A549 (cell line): ENCODE measurements at regions not wholly inside any gene's neighbourhood (a gene's known extent, or its start where the extent isn't known, plus 50 kb on each side); places are given as distances from the start of the nearest gene placed in this dataset.
"Not testable (repeated sequence)": the region's sequence is repeated elsewhere in the genome, so short reads cannot be mapped to it uniquely, and the experiment has no call there.

Experiments
- ATAC-seq, 2 experiments: fragments of 200-7000 bp in 1 of 2; fragments of >200 bp in 1 of 2; cut with Nextera tagmentation in 1 of 2; cut with Tn5 transposase in 1 of 2; 3 replicates each; pipeline versions ENCODE4 v1.8.0 to v1.9.1; 2018 to 2020; ENCODE audit warnings: mild to moderate bottlenecking in 1 of 2, moderate library complexity in 1 of 2
- CTCF ChIA-PET: fragments of 300-600 bp; sonication (Branson Sonifier 250); formaldehyde crosslinking; extraction: SDS; loops from one replicate; lab custom pipeline; 2021; ENCODE audit warnings: antibody characterized with exemption, inconsistent platforms; lab: Yijun Ruan, JAX
- POLR2A ChIA-PET: fragments of 350-600 bp; formaldehyde crosslinking; extraction: SDS; loops from one replicate; lab custom pipeline; 2021; ENCODE audit warnings: antibody characterized with exemption, inconsistent platforms; lab: Yijun Ruan, JAX
- DNase-seq, 2 experiments: peaks; one replicate each; pipeline versions ENCODE4 v3.0.0 to v3.0.0-alpha.2; 2011 to 2016; ENCODE audit warnings: low read depth in 1 of 2, low spot score in 1 of 2
- FAIRE-seq: peaks from 2 replicates; lab custom pipeline; 2011; peaks lifted over from hg19 to GRCh38; lab: Jason Lieb, UNC
- H3K27ac ChIP-seq, 2 experiments: fragments of >200 bp; sonication (Bioruptor Twin); formaldehyde crosslinking; 3 replicates each; pipeline ENCODE4 v1.5.1; 2016 to 2017
- H3K4me1 ChIP-seq: fragments of >200 bp; sonication (Bioruptor Twin); formaldehyde crosslinking; 3 replicates; pipeline ENCODE4 v1.6.1; 2016
- H3K4me2 ChIP-seq: fragments of >200 bp; sonication (Bioruptor Twin); formaldehyde crosslinking; 3 replicates; pipeline ENCODE4 v1.6.1; 2016
- H3K4me3 ChIP-seq: fragments of >200 bp; sonication (Bioruptor Twin); formaldehyde crosslinking; 3 replicates; pipeline ENCODE4 v1.5.1; 2016
- H3K9me3 ChIP-seq: fragments of >200 bp; sonication (Bioruptor Twin); formaldehyde crosslinking; 3 replicates; pipeline ENCODE4 v1.6.1; 2016
- BHLHE40 ChIP-seq: IDR thresholded peaks from 2 replicates; pipeline ENCODE4 v1.6.1; 2012; ENCODE audit warnings: low read depth, low read length, inconsistent platforms
- CEBPB ChIP-seq, 2 experiments: fragments of >200 bp in 1 of 2; sonication (Bioruptor Twin) in 1 of 2; formaldehyde crosslinking in 1 of 2; IDR thresholded peaks; 2 replicates each; pipeline ENCODE4 v1.6.1; 2012 to 2016
- EHF ChIP-seq: fragments of 250-450 bp; sonication (Bioruptor Pico); IDR thresholded peaks from 2 replicates; pipeline ENCODE4 v1.5.0; 2020; ENCODE audit warnings: mild to moderate bottlenecking
- EHMT2 ChIP-seq: fragments of 200-600 bp; sonication (generic); IDR thresholded peaks from 2 replicates; pipeline ENCODE4 v1.6.1; 2016; ENCODE audit warnings: antibody characterized with exemption, low read depth, mild to moderate bottlenecking, moderate library complexity
- EP300 ChIP-seq, 2 experiments: fragments of >200 bp; sonication (Bioruptor Twin); formaldehyde crosslinking; IDR thresholded peaks; 2 replicates in 1 of 2; 3 replicates in 1 of 2; pipeline ENCODE4 v1.6.1; 2016 to 2017
- ESRRA ChIP-seq: fragments of 150-350 bp; IDR thresholded peaks from 2 replicates; pipeline ENCODE4 v1.6.1; 2014; ENCODE audit warnings: mild to moderate bottlenecking, low read length, borderline replicate concordance
- FOSL2 ChIP-seq, 2 experiments: fragments of 450-650 bp in 1 of 2; fragments of >200 bp in 1 of 2; sonication (Bioruptor Twin) in 1 of 2; formaldehyde crosslinking; IDR thresholded peaks; 2 replicates each; pipeline versions ENCODE4 v1.5.0 to v1.6.1; 2016 to 2020; ENCODE audit warnings: mild to moderate bottlenecking in 1 of 2, moderate library complexity in 1 of 2
- FOXS1 ChIP-seq: fragments of 250-450 bp; sonication (Bioruptor Pico); IDR thresholded peaks from 2 replicates; pipeline ENCODE4 v1.5.0; 2020; ENCODE audit warnings: mild to moderate bottlenecking, moderate library complexity
- GATA3 ChIP-seq: IDR thresholded peaks from 2 replicates; pipeline ENCODE4 v1.6.1; 2012; ENCODE audit warnings: borderline replicate concordance
- HDAC2 ChIP-seq: fragments of 200-600 bp; sonication (generic); IDR thresholded peaks from 2 replicates; pipeline ENCODE4 v1.6.1; 2016
- HEYL ChIP-seq: fragments of 250-450 bp; sonication (Bioruptor Pico); IDR thresholded peaks from 2 replicates; pipeline ENCODE4 v1.8.0; 2021; ENCODE audit warnings: mild to moderate bottlenecking, moderate library complexity
- HOXB13 ChIP-seq: fragments of 250-450 bp; sonication (Bioruptor Pico); IDR thresholded peaks from 2 replicates; pipeline ENCODE4 v1.5.0; 2020; ENCODE audit warnings: low read depth, mild to moderate bottlenecking, moderate library complexity
- KDM5A ChIP-seq: fragments of 200-600 bp; sonication (generic); IDR thresholded peaks from 2 replicates; pipeline ENCODE4 v1.6.1; 2016; ENCODE audit warnings: antibody characterized with exemption, mild to moderate bottlenecking
- MAFK ChIP-seq: fragments of 450-650 bp; IDR thresholded peaks from 2 replicates; pipeline ENCODE4 v1.6.1; 2014; ENCODE audit not compliant: partially characterized antibody
- POLR2A ChIP-seq: IDR thresholded peaks from 2 replicates; pipeline ENCODE4 v1.6.1; 2012; ENCODE audit warnings: mild to moderate bottlenecking, low read length
- POLR2AphosphoS2 ChIP-seq: conservative IDR thresholded peaks from 2 replicates; pipeline ENCODE4 v1.6.1; 2012; ENCODE audit warnings: low read length, improper control_type of control experiment, inconsistent platforms
- SREBF2 ChIP-seq: fragments of 450-650 bp; IDR thresholded peaks from 2 replicates; pipeline ENCODE4 v1.6.1; 2014; ENCODE audit warnings: mild to moderate bottlenecking, moderate library complexity
- TFCP2L1 ChIP-seq: fragments of 250-450 bp; sonication (Bioruptor Pico); IDR thresholded peaks from 2 replicates; pipeline ENCODE4 v1.5.0; 2021; ENCODE audit warnings: mild to moderate bottlenecking
- ZC3H11A ChIP-seq: fragments of 450-650 bp; IDR thresholded peaks from 2 replicates; pipeline ENCODE4 v1.6.1; 2014; ENCODE audit warnings: antibody characterized with exemption, mild to moderate bottlenecking
- ZNF302 ChIP-seq: fragments of 250-450 bp; sonication (Bioruptor Pico); IDR thresholded peaks from 2 replicates; pipeline ENCODE4 v1.9.0; 2021; ENCODE audit warnings: inconsistent platforms, mild to moderate bottlenecking, moderate library complexity
- ZSCAN20 ChIP-seq: fragments of 250-450 bp; sonication (Bioruptor Pico); IDR thresholded peaks from 2 replicates; pipeline ENCODE4 v1.8.0; 2022; ENCODE audit warnings: mild to moderate bottlenecking, moderate library complexity
- WGBS: methylation state at CpG from one replicate; pipeline ENCODE4 v1.1.6; 2017; ENCODE audit errors: missing lambda C conversion rate; 5-methylcytosine and 5-hydroxymethylcytosine counted together
- TF ChIP-seq, protein P1 (sequence below): fragments of >200 bp; sonication (Bioruptor Twin); formaldehyde crosslinking; IDR thresholded peaks from 3 replicates; pipeline ENCODE4 v1.5.1; 2016
- TF ChIP-seq, protein P2 (sequence below): fragments of >200 bp; sonication (Bioruptor Twin); formaldehyde crosslinking; IDR thresholded peaks from 3 replicates; pipeline ENCODE4 v1.6.1; 2016
- TF ChIP-seq, protein P3 (sequence below): IDR thresholded peaks from 2 replicates; pipeline ENCODE4 v1.6.1; 2012
- TF ChIP-seq, protein P4 (sequence below): fragments of 150-350 bp; IDR thresholded peaks from 2 replicates; pipeline ENCODE4 v1.6.1; 2014; ENCODE audit warnings: low read depth, mild to moderate bottlenecking, low read length

DNA sequence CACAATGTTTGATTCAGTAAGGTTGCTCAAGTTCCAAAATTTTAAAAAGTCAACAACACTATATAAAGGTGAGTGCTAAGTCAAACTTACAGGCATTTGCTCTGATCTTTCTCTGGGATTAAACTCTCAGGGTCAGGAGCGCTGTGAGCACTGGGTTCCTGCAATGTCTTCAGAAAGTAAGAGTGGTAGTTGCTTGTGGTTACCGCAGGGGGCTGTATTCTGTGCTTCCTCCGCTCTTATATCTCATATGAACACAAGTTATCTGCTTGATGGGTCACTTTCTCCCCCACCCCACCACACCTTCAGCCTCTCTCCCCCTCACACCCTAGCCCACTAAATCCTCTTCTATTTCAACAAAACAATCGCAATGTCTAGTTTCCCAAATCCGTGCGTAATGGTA lies 116.4 kb upstream of the IGSF1 start:
- POLR2A ChIA-PET = no interaction called here
- H3K4me2 ChIP-seq = no peak overlapping the region
- TF ChIP-seq BHLHE40 = no peak
- TF ChIP-seq, protein P1, sequence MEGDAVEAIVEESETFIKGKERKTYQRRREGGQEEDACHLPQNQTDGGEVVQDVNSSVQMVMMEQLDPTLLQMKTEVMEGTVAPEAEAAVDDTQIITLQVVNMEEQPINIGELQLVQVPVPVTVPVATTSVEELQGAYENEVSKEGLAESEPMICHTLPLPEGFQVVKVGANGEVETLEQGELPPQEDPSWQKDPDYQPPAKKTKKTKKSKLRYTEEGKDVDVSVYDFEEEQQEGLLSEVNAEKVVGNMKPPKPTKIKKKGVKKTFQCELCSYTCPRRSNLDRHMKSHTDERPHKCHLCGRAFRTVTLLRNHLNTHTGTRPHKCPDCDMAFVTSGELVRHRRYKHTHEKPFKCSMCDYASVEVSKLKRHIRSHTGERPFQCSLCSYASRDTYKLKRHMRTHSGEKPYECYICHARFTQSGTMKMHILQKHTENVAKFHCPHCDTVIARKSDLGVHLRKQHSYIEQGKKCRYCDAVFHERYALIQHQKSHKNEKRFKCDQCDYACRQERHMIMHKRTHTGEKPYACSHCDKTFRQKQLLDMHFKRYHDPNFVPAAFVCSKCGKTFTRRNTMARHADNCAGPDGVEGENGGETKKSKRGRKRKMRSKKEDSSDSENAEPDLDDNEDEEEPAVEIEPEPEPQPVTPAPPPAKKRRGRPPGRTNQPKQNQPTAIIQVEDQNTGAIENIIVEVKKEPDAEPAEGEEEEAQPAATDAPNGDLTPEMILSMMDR = no peak
- no peak for TF ChIP-seq EHMT2
- no peak for TF ChIP-seq KDM5A
- no peak for TF ChIP-seq ZC3H11A
- TF ChIP-seq, all 56 proteins: peak for 0
- Histone ChIP-seq H3K4me3 (no peak overlapping the region), H3K4me1 (no peaks in the 10 kb centered on the region; the same call in 2 of the 3 replicates), H3K9me3 (no peaks in the 10 kb centered on the region), H3K27ac (no peak overlapping the region)
- 95% methylated on average over 6 of the region's 6 CpGs for WGBS
- ATAC-seq (no peak), DNase-seq (no peak), FAIRE-seq (no peak)
- CTCF ChIA-PET = no interaction called here

DNA sequence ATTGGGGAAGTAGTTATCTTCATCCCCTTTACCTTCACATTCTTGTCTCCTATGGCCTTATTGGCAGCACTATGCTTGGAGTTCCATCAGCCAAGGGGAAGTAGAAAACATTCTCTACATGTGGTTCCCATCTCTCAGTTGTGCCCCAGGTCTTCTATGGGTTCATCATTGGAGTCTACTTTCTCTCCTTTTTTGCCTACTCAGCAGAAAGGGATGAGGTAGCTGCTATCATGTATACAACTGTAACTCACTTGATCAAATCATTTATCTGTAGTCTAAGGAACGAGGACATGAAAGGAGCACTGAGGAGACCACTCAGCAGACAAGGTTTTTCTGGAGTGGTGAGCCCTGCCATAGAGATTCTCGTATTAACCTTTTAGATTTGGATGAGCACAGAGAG lies 119.0 kb upstream of the OR13H1 start:
- WGBS = 83% methylated on average over 2 of the region's 2 CpGs

DNA sequence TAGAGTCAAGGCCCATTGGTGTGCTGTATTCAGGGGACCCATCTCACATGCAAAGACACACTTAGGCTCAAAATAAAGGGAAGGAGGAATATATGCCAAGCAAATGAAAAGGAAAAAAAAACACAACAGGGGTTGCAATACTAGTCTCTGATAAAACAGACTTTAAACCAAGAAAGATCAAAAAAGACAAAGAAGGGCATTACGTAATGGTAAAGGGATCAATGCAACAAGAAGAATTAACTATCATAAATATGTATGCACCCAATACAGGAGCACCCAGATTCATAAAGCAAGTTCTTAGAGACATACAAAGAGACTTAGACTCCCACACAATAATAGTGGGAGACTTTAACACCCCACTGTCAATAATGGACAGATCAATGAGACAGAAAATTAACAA lies 113.4 kb upstream of the OR13H1 start:
- CTCF ChIA-PET, DNase-seq, POLR2A ChIA-PET, H3K27ac ChIP-seq, H3K4me3 ChIP-seq, H3K4me1 ChIP-seq, H3K9me3 ChIP-seq, H3K4me2 ChIP-seq, FAIRE-seq, ATAC-seq: not testable (repeated sequence)
- 85% methylated on average over 1 of the region's 1 CpG for WGBS

More for the DNA sequence above, 119.0 kb upstream of the OR13H1 start:
- CTCF ChIA-PET = no interaction called here
- peak; percentile 13 for FAIRE-seq
- no peak overlapping the region for H3K4me3 ChIP-seq
- no peaks in the 10 kb centered on the region for H3K9me3 ChIP-seq
- H3K27ac ChIP-seq = no peak overlapping the region
- DNase-seq = no peak
- TF ChIP-seq, protein P2, sequence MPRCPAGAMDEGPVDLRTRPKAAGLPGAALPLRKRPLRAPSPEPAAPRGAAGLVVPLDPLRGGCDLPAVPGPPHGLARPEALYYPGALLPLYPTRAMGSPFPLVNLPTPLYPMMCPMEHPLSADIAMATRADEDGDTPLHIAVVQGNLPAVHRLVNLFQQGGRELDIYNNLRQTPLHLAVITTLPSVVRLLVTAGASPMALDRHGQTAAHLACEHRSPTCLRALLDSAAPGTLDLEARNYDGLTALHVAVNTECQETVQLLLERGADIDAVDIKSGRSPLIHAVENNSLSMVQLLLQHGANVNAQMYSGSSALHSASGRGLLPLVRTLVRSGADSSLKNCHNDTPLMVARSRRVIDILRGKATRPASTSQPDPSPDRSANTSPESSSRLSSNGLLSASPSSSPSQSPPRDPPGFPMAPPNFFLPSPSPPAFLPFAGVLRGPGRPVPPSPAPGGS = no peak
- TF ChIP-seq HDAC2 (no peak), MAFK (peak; percentile 94), EP300 (IDR thresholded peaks at IDR 0.05) (no peak), ZNF302 (no peak), SREBF2 (no peak)
- TF ChIP-seq, protein P3, sequence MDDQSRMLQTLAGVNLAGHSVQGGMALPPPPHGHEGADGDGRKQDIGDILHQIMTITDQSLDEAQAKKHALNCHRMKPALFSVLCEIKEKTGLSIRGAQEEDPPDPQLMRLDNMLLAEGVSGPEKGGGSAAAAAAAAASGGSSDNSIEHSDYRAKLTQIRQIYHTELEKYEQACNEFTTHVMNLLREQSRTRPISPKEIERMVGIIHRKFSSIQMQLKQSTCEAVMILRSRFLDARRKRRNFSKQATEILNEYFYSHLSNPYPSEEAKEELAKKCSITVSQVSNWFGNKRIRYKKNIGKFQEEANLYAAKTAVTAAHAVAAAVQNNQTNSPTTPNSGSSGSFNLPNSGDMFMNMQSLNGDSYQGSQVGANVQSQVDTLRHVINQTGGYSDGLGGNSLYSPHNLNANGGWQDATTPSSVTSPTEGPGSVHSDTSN = no peak
- H3K4me1 ChIP-seq = no peaks in the 10 kb centered on the region
- H3K4me2 ChIP-seq = no peak overlapping the region
- no peak for ATAC-seq
- POLR2A ChIA-PET = no interaction called here

DNA sequence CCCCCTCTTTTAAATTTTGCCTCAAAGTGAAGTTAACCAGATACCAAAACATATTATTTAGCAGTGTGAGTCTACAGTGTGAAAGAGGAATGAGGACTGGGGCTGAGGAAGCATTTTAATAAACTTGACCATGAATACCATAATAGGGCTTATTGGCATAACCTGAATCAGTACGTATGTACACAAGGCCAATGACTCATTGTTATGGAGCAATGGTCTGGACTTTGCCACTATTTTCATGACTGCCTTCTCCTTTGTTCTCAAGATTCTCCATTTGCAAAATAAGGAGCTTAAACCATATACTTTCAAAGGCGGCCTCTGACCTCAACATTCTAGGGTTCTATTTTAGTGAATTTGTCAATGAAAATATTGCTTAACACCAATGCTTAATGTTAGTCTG lies 102.8 kb upstream of the OR13H1 start:
- FAIRE-seq (peak; percentile 83), DNase-seq (peak; percentile 10 to 76), ATAC-seq (peak; percentile 80 to 81; a peak in 5 of 6 replicates)
- ChIA-PET POLR2A (no interaction called here), CTCF (no interaction called here)
- H3K4me1 ChIP-seq = peaks cover 18% of the 10 kb centered on the region
- no peak overlapping the region for H3K27ac ChIP-seq
- 14% methylated on average over 2 of the region's 2 CpGs for WGBS
- no peaks in the 10 kb centered on the region for H3K9me3 ChIP-seq
- H3K4me2 ChIP-seq = peak overlapping the region; percentile 32
- no peak overlapping the region for H3K4me3 ChIP-seq
- TF ChIP-seq ZSCAN20 = no peak
- TF ChIP-seq HDAC2 = no peak
- TF ChIP-seq, protein P3 = no peak
- no peak for TF ChIP-seq ZC3H11A
- TF ChIP-seq ESRRA = no peak
- TF ChIP-seq EHMT2 = no peak
- TF ChIP-seq GATA3 = no peak
- no peak for TF ChIP-seq POLR2A
- TF ChIP-seq, protein P4, sequence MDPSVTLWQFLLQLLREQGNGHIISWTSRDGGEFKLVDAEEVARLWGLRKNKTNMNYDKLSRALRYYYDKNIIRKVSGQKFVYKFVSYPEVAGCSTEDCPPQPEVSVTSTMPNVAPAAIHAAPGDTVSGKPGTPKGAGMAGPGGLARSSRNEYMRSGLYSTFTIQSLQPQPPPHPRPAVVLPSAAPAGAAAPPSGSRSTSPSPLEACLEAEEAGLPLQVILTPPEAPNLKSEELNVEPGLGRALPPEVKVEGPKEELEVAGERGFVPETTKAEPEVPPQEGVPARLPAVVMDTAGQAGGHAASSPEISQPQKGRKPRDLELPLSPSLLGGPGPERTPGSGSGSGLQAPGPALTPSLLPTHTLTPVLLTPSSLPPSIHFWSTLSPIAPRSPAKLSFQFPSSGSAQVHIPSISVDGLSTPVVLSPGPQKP = no peak
- TF ChIP-seq TFCP2L1 (CRISPR knock-in tag) = no peak
- no peak for TF ChIP-seq HEYL (CRISPR knock-in tag)
- TF ChIP-seq FOXS1 (CRISPR knock-in tag) = no peak
- TF ChIP-seq FOSL2 (IDR thresholded peaks at IDR 0.05) = peak; percentile 56
- TF ChIP-seq FOSL2 (CRISPR knock-in tag; IDR thresholded peaks at IDR 0.05) = peak; percentile 78
- TF ChIP-seq EHF (CRISPR knock-in tag) = no peak
- peak; percentile 66 to 79; a peak in 3 of 4 replicates for TF ChIP-seq CEBPB (IDR thresholded peaks at IDR 0.05)
- no peak for TF ChIP-seq SREBF2
- TF ChIP-seq HOXB13 (CRISPR knock-in tag) = no peak
- no peak for TF ChIP-seq POLR2AphosphoS2
